HL-60 (cell line): ENCODE measurements at regions not wholly inside any gene's neighbourhood (a gene's known extent, or its start where the extent isn't known, plus 50 kb on each side); places are given as distances from the start of the nearest gene placed in this dataset.

Experiments
- DNase-seq, 2 experiments: peaks; one replicate each; pipeline ENCODE4 v3.0.0-alpha.2; 2010 to 2020; ENCODE audit warnings: low read depth in 1 of 2, low spot score in 1 of 2
- H3K27ac ChIP-seq: fragments of 250-450 bp; sonication (Bioruptor Pico); replicated peaks from 2 replicates; pipeline ENCODE4 v1.5.1; 2020; ENCODE audit warnings: mild to moderate bottlenecking, moderate library complexity
- H3K27me3 ChIP-seq: fragments of 250-450 bp; sonication (Bioruptor Pico); 2 replicates; pipeline ENCODE4 v1.5.1; 2021; ENCODE audit warnings: mild to moderate bottlenecking, moderate library complexity; ENCODE audit not compliant: insufficient read depth, poor library complexity, severe bottlenecking
- H3K4me3 ChIP-seq: replicated peaks from 2 replicates; pipeline ENCODE4 v1.5.1; 2011; ENCODE audit warnings: mild to moderate bottlenecking, control low read depth, low read length; ENCODE audit not compliant: insufficient read depth
- GABPA ChIP-seq: IDR thresholded peaks from 2 replicates; pipeline ENCODE4 v1.6.1; 2012; ENCODE audit warnings: low read depth
- POLR2AphosphoS5 ChIP-seq: IDR thresholded peaks from 2 replicates; pipeline ENCODE4 v1.6.1; 2012; ENCODE audit warnings: low read depth
- SPI1 ChIP-seq: IDR thresholded peaks from 2 replicates; pipeline ENCODE4 v1.6.1; 2012; ENCODE audit warnings: low read depth, mild to moderate bottlenecking, borderline replicate concordance
- TF ChIP-seq, protein P1 (sequence below): IDR thresholded peaks from one replicate; pipeline ENCODE4 v1.5.1; 2011; ENCODE audit warnings: low read length, control low read depth, inconsistent platforms; ENCODE audit not compliant: insufficient read depth
- TF ChIP-seq, protein P2 (sequence below): IDR thresholded peaks from 2 replicates; pipeline ENCODE4 v1.6.1; 2012; ENCODE audit warnings: low read depth; ENCODE audit not compliant: insufficient replicate concordance

DNA sequence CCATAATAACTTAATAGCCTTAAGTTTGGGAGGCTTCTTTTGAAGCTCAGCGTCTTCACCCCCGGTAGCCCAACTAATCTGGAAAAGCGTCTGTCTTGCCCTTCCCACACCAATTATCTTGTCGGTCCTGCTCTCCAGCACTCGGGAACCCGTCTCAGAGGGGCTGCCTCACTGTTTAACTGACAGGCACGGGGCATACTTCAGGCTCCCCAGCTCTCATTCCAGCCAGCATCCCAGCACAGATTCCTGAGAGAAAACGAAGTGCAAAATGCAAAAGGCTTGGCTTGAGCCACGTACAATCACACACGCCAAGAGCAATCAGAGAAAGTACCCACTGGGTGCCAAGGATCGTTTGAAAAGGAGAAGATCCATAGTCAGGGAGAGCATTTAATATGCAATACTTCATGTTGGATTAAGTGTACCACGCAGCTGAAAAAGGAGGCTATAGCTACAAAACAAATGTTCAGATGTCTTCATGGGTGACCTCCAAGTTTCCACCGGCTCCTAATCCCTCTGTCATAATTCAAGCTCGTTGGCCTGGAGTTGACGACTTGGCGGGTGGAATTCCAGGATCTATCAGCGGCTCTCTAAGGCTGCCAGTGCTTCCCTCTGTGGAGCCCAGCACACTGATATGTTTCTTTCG, 53.7 kb upstream of the STX16 start:
- TF ChIP-seq, protein P1, sequence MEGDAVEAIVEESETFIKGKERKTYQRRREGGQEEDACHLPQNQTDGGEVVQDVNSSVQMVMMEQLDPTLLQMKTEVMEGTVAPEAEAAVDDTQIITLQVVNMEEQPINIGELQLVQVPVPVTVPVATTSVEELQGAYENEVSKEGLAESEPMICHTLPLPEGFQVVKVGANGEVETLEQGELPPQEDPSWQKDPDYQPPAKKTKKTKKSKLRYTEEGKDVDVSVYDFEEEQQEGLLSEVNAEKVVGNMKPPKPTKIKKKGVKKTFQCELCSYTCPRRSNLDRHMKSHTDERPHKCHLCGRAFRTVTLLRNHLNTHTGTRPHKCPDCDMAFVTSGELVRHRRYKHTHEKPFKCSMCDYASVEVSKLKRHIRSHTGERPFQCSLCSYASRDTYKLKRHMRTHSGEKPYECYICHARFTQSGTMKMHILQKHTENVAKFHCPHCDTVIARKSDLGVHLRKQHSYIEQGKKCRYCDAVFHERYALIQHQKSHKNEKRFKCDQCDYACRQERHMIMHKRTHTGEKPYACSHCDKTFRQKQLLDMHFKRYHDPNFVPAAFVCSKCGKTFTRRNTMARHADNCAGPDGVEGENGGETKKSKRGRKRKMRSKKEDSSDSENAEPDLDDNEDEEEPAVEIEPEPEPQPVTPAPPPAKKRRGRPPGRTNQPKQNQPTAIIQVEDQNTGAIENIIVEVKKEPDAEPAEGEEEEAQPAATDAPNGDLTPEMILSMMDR = no peak
- TF ChIP-seq, protein P2, sequence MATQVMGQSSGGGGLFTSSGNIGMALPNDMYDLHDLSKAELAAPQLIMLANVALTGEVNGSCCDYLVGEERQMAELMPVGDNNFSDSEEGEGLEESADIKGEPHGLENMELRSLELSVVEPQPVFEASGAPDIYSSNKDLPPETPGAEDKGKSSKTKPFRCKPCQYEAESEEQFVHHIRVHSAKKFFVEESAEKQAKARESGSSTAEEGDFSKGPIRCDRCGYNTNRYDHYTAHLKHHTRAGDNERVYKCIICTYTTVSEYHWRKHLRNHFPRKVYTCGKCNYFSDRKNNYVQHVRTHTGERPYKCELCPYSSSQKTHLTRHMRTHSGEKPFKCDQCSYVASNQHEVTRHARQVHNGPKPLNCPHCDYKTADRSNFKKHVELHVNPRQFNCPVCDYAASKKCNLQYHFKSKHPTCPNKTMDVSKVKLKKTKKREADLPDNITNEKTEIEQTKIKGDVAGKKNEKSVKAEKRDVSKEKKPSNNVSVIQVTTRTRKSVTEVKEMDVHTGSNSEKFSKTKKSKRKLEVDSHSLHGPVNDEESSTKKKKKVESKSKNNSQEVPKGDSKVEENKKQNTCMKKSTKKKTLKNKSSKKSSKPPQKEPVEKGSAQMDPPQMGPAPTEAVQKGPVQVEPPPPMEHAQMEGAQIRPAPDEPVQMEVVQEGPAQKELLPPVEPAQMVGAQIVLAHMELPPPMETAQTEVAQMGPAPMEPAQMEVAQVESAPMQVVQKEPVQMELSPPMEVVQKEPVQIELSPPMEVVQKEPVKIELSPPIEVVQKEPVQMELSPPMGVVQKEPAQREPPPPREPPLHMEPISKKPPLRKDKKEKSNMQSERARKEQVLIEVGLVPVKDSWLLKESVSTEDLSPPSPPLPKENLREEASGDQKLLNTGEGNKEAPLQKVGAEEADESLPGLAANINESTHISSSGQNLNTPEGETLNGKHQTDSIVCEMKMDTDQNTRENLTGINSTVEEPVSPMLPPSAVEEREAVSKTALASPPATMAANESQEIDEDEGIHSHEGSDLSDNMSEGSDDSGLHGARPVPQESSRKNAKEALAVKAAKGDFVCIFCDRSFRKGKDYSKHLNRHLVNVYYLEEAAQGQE = no peak
- no peak for TF ChIP-seq SPI1
- no peak for TF ChIP-seq GABPA
- no peak for TF ChIP-seq POLR2AphosphoS5
- DNase-seq = no peak
- Histone ChIP-seq H3K27me3 (peaks cover 2% of the 10 kb centered on the region), H3K27ac (no peak overlapping the region), H3K4me3 (no peak overlapping the region)

DNA sequence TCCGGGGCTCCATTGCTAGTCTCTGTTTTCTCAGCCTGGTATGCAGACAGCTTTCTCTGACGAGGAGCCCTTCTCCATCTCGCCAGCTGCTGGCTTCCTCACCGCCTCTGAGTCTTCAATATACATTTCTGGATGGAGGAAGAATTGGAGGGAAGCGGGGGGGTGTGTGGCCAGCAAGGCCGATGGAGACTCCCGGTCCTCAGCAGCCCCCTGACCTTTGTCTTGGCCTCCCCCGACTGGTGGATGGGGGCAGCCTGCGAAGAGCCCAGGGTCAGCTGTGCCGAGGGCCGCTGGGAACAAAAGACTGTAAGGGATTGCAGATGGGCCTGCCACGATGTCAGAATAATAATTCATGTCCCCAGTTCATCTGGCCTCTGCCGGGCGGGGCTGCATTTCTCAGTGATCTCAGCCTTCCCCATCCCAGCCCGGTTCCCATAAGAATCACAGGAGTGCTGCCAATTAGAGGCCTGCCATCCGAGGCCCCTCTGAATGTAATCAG, 54.3 kb upstream of the STX16 start:
- Histone ChIP-seq H3K27ac (no peak overlapping the region), H3K27me3 (peaks cover 2% of the 10 kb centered on the region), H3K4me3 (no peak overlapping the region)
- DNase-seq = no peak
- no peak for TF ChIP-seq POLR2AphosphoS5
- no peak for TF ChIP-seq SPI1

DNA sequence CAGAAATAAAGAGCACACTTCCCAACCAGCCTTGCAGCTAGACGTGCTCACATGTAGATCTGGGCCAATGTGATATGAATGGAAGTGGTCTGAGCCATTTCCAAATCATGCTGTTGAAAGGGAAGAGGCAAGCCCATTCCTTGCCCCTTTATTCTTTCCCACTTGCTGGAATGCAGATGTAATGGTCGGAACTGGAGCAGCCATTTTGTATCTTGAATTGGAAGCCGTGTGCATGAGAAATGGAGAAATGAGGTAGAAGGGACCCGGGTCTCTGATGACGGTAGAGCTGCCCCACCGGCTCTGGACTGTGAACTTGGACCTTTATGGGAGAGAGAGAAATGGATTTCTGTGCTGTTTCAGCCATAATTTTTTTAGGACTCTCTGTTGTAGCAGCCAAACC, 54.8 kb upstream of the STX16 start:
- Histone ChIP-seq H3K4me3 (no peak overlapping the region), H3K27me3 (peaks cover 2% of the 10 kb centered on the region), H3K27ac (no peak overlapping the region)
- TF ChIP-seq GABPA (no peak), POLR2AphosphoS5 (no peak), SPI1 (no peak)
- TF ChIP-seq, protein P2 = no peak
- TF ChIP-seq, protein P1 = no peak
- DNase-seq = no peak

DNA sequence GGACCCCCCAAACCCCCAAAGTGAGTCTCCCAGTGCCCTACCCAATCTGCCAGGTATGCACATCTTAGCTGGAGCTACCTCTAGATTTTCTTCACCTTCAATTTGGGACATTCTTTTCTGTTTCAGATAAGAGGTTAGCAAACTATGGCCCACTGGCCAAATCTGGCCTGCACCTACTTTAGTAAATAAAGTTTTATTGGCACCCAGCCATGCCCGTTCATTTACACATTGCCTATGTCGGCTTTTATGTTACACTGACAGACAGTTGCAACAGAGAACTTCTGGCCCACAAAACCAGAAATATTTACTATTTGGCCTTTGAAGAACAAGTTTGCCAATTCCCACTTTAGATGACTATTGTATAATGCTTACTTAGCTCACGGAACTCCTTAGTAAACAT, 55.9 kb upstream of the STX16 start:
- no peak overlapping the region for H3K4me3 ChIP-seq
- no peak overlapping the region for H3K27ac ChIP-seq
- H3K27me3 ChIP-seq = peaks cover 2% of the 10 kb centered on the region
- TF ChIP-seq SPI1 = no peak
- no peak for TF ChIP-seq GABPA
- TF ChIP-seq, protein P1 = no peak
- TF ChIP-seq POLR2AphosphoS5 = no peak
- TF ChIP-seq, protein P2 = no peak
- DNase-seq = no peak
